ENCODE measurements at regions not wholly inside any gene's neighbourhood (a gene's known extent, or its start where the extent isn't known, plus 50 kb on each side); places are given as distances from the start of the nearest gene placed in this dataset.
"Not testable (repeated sequence)": the region's sequence is repeated elsewhere in the genome, so short reads cannot be mapped to it uniquely, and the experiment has no call there.

GRCh38 chr9:21711504-21711903, 90.9 kb upstream of the MTAP start:
- no peak for TF ChIP-seq CTCF (IDR thresholded peaks at IDR 0.05; ENCODE audit: borderline replicate concordance, control extremely low read depth, extremely low read depth, insufficient read depth, missing control alignments)
- in situ Hi-C loops (cut with MboI; ENCODE audit: low sequenced_read_pairs, unreplicated experiment) = loop anchor here (5.0 kb wide), 1 partner anchor 81 kb away; no protein-coding TSS in a partner anchor
- DNase-seq (ENCODE audit: low spot score) = no peak

- TF ChIP-seq CTCF (IDR thresholded peaks at IDR 0.05; ENCODE audit: borderline replicate concordance, control extremely low read depth, extremely low read depth, insufficient read depth, missing control alignments) = no peak
- no peak for DNase-seq (ENCODE audit: low spot score)
- in situ Hi-C loops (cut with MboI; ENCODE audit: low sequenced_read_pairs, unreplicated experiment) = no loop called here
These were observed 87.0 kb upstream of the MTAP start for GRCh38 chr9:21715408-21715807.

GRCh38 chr9:21720758-21721157, 81.7 kb upstream of the MTAP start:
- no peak for TF ChIP-seq CTCF (IDR thresholded peaks at IDR 0.05; ENCODE audit: borderline replicate concordance, control extremely low read depth, extremely low read depth, insufficient read depth, missing control alignments)
- DNase-seq (ENCODE audit: low spot score) = no peak
- in situ Hi-C loops (cut with MboI; ENCODE audit: low sequenced_read_pairs, unreplicated experiment) = no loop called here

GRCh38 chr9:21727411-21727810, 75.0 kb upstream of the MTAP start:
- not testable (repeated sequence) for DNase-seq (ENCODE audit: low spot score)

GRCh38 chr9:21728781-21729180, 73.7 kb upstream of the MTAP start:
- no peak for TF ChIP-seq CTCF (IDR thresholded peaks at IDR 0.05; ENCODE audit: borderline replicate concordance, control extremely low read depth, extremely low read depth, insufficient read depth, missing control alignments)
- DNase-seq (ENCODE audit: low spot score) = no peak
- in situ Hi-C loops (cut with MboI; ENCODE audit: low sequenced_read_pairs, unreplicated experiment) = no loop called here

More at GRCh38 chr9:21727411-21727810, 75.0 kb upstream of the MTAP start:
- in situ Hi-C loops (cut with MboI; ENCODE audit: low sequenced_read_pairs, unreplicated experiment) = not testable (repeated sequence)

GRCh38 chr9:21729648-21730047, 72.8 kb upstream of the MTAP start:
- TF ChIP-seq CTCF (IDR thresholded peaks at IDR 0.05; ENCODE audit: borderline replicate concordance, control extremely low read depth, extremely low read depth, insufficient read depth, missing control alignments) = no peak
- in situ Hi-C loops (cut with MboI; ENCODE audit: low sequenced_read_pairs, unreplicated experiment) = no loop called here
- no peak for DNase-seq (ENCODE audit: low spot score)

GRCh38 chr9:21730899-21731298, 71.5 kb upstream of the MTAP start:
- in situ Hi-C loops (cut with MboI; ENCODE audit: low sequenced_read_pairs, unreplicated experiment) = no loop called here

More at GRCh38 chr9:21730899-21731298, 71.5 kb upstream of the MTAP start:
- TF ChIP-seq CTCF (IDR thresholded peaks at IDR 0.05; ENCODE audit: borderline replicate concordance, control extremely low read depth, extremely low read depth, insufficient read depth, missing control alignments) = no peak
- no peak for DNase-seq (ENCODE audit: low spot score)
